Prostate gland (tissue), 2 donors: ENCODE measurements at regions not wholly inside any gene's neighbourhood (a gene's known extent, or its start where the extent isn't known, plus 50 kb on each side); places are given as distances from the start of the nearest gene placed in this dataset.

ENCODE experiments used
- CTCF ChIP-seq, 4 experiments: fragments of 200-600 bp in 2 of 4; fragments of 450-650 bp in 2 of 4; sonication (generic) in 2 of 4; IDR thresholded peaks; 1 replicate in 3 of 4; 2 replicates in 1 of 4; pipeline ENCODE4 v1.5.1; 2016 to 2019; ENCODE audit warnings: antibody characterized with exemption in 4 of 4, mild to moderate bottlenecking in 2 of 4, moderate library complexity in 2 of 4
- POLR2A ChIP-seq: fragments of 450-650 bp; IDR thresholded peaks from one replicate; pipeline ENCODE4 v1.6.1; 2016; ENCODE audit warnings: antibody characterized with exemption, mild to moderate bottlenecking
- POLR2AphosphoS5 ChIP-seq: sonication (generic); formaldehyde crosslinking; IDR thresholded peaks from one replicate; pipeline ENCODE4 v1.6.1; 2017; ENCODE audit warnings: antibody characterized with exemption

GRCh38 chr10:3414667-3415023, 242.1 kb upstream of the PITRM1 start:
- TF ChIP-seq CTCF (IDR thresholded peaks at IDR 0.05), result no peak
- TF ChIP-seq POLR2A, result no peak
- TF ChIP-seq POLR2AphosphoS5, result no peak
